Retinal pigment epithelial cell (primary cell): ENCODE measurements at regions not wholly inside any gene's neighbourhood (a gene's known extent, or its start where the extent isn't known, plus 50 kb on each side); places are given as distances from the start of the nearest gene placed in this dataset.

Experiments used
- DNase-seq: peaks from one replicate; pipeline ENCODE4 v3.0.0-alpha.2; 2010; ENCODE audit warnings: low read depth
- H3K4me3 ChIP-seq: 2 replicates; pipeline ENCODE4 v1.5.1; 2011; ENCODE audit warnings: mild to moderate bottlenecking, low read length, control low read depth, moderate library complexity
- TF ChIP-seq, protein P1 (sequence below): conservative IDR thresholded peaks from 2 replicates; pipeline ENCODE4 v1.5.1; 2011; ENCODE audit warnings: low read depth, low read length, control low read depth, inconsistent platforms

DNA sequence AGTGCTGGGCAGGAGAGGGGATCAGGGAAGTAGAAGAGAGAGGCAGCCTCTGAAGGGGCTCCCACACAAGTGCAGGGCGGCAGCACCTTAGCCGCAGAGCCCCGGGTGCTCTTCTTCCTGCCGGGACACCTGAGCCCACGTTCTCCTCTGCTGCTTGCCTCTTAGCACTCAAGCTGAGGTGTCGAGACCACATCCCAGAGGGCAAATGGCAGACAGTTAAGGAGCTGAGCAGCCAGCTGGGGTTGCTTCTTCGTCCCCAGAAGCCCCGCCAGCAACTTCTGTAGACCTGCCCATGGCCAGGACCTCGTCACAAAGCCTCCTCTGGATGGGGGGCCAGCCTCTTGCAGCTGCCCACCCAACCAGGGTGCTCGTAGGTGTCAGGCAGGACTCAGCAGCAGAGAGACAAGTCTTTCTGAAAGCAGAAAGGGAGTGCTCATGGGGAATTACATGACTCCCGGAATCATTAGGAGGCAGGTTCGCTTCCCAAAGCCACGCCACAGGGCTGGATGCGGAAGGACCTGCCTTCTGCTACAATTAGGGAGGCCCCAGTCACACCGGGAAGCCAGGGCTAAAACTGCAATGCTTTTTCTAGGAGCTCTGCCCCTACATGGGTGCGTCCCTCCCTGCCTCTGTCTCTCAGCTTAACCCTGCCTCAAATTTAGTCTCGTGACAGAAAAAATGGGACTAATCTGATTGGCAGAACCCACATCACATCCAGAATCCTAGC is 141.4 kb upstream of the RAB4A start:
- no peak overlapping the region for H3K4me3 ChIP-seq
- DNase-seq: no peak
- TF ChIP-seq, protein P1, sequence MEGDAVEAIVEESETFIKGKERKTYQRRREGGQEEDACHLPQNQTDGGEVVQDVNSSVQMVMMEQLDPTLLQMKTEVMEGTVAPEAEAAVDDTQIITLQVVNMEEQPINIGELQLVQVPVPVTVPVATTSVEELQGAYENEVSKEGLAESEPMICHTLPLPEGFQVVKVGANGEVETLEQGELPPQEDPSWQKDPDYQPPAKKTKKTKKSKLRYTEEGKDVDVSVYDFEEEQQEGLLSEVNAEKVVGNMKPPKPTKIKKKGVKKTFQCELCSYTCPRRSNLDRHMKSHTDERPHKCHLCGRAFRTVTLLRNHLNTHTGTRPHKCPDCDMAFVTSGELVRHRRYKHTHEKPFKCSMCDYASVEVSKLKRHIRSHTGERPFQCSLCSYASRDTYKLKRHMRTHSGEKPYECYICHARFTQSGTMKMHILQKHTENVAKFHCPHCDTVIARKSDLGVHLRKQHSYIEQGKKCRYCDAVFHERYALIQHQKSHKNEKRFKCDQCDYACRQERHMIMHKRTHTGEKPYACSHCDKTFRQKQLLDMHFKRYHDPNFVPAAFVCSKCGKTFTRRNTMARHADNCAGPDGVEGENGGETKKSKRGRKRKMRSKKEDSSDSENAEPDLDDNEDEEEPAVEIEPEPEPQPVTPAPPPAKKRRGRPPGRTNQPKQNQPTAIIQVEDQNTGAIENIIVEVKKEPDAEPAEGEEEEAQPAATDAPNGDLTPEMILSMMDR: no peak

DNA sequence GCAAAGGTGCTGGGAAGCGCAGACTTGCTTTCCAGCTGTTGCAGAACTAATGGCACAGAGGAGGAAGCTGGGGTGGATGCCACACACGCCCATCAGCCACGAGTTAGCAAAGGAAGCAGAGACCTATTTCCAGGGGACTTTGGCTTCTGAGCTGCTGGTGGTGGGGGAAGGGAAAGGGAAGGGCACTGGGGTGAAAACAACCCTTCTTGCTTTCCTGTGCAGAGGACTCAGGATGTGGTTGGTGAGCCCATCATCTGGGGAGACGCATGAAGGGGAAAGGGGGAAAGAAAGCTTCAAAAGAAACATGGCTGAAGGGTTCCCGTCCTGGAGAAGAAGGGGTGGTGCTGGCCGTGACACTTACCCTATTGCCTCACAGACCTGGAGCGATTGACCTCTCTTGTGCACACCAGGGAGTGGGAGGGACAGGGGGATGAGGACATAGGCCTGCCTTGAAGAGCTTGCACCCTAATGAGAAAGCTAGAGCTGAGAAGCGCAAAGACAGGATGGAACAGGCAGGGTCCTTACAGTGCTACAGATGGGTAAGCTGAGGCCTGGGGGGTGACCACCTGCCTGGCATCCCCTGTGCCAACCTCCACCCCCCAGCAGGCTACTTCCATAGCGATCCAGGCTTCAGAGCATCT is 140.8 kb upstream of the RAB4A start:
- DNase-seq: no peak
- no peak overlapping the region for H3K4me3 ChIP-seq
- TF ChIP-seq, protein P1: no peak

GRCh38 chr1:229131243-229132105 is 139.4 kb upstream of the RAB4A start:
- TF ChIP-seq, protein P1: no peak
- DNase-seq: no peak

GRCh38 chr1:229132106-229132443 is 138.8 kb upstream of the RAB4A start:
- no peak for DNase-seq
- no peak overlapping the region for H3K4me3 ChIP-seq
- TF ChIP-seq, protein P1: no peak

More at GRCh38 chr1:229131243-229132105, 139.4 kb upstream of the RAB4A start:
- H3K4me3 ChIP-seq: no peak overlapping the region

- H3K4me3 ChIP-seq: no peak overlapping the region
- TF ChIP-seq, protein P1: no peak
- DNase-seq: no peak
These were observed 138.2 kb upstream of the RAB4A start for GRCh38 chr1:229132706-229133105.

- TF ChIP-seq, protein P1: no peak
- H3K4me3 ChIP-seq: no peak overlapping the region
- DNase-seq: no peak
These were observed 137.8 kb upstream of the RAB4A start for GRCh38 chr1:229133151-229133550.
